Heart left ventricle (tissue), 16 donors: ENCODE measurements at regions not wholly inside any gene's neighbourhood (a gene's known extent, or its start where the extent isn't known, plus 50 kb on each side); places are given as distances from the start of the nearest gene placed in this dataset.

ENCODE experiments used
- ATAC-seq, 4 donors: fragments of 200-7000 bp; cut with Tn5 transposase; one replicate each; pipeline ENCODE4 v1.9.1; 2020 to 2022; ENCODE audit warnings: moderate library complexity in 4 of 4, mild to moderate bottlenecking in 3 of 4, moderate number of reproducible peaks in 1 of 4
- DNase-seq, 5 donors: peaks; one replicate each; pipeline ENCODE4 v3.0.0-alpha.2; 2020
- H3K27ac ChIP-seq, 12 donors: fragments of 200-600 bp; sonication (generic) in 4 of 12; one replicate each; pipeline versions ENCODE4 v1.5.0 to v1.8.0; 2016 to 2022; ENCODE audit warnings: mild to moderate bottlenecking in 2 of 12
- H3K27me3 ChIP-seq, 9 donors: fragments of 200-600 bp; sonication (generic) in 2 of 9; one replicate each; pipeline versions ENCODE4 v1.5.1 to v1.8.0; 2016 to 2022; ENCODE audit warnings: mild to moderate bottlenecking in 3 of 9
- H3K36me3 ChIP-seq, 9 donors: fragments of 200-600 bp; sonication (generic) in 2 of 9; one replicate each; pipeline versions ENCODE4 v1.5.0 to v1.8.0; 2018 to 2022; ENCODE audit warnings: mild to moderate bottlenecking in 2 of 9
- H3K4me1 ChIP-seq, 12 donors: fragments of 200-600 bp; sonication (generic) in 4 of 12; one replicate each; pipeline versions ENCODE4 v1.5.0 to v1.8.0; 2016 to 2022; ENCODE audit warnings: mild to moderate bottlenecking in 3 of 12
- H3K4me3 ChIP-seq, 12 donors: fragments of 200-600 bp; sonication (generic) in 4 of 12; one replicate each; pipeline versions ENCODE4 v1.5.0 to v1.8.0; 2017 to 2022; ENCODE audit warnings: mild to moderate bottlenecking in 9 of 12, moderate library complexity in 4 of 12
- H3K9me3 ChIP-seq, 12 donors: fragments of 200-600 bp; sonication (generic) in 4 of 12; one replicate each; pipeline versions ENCODE4 v1.5.0 to v1.8.0; 2016 to 2022; ENCODE audit warnings: mild to moderate bottlenecking in 1 of 12
- POLR2A ChIP-seq, 2 donors: fragments of 450-650 bp; IDR thresholded peaks; one replicate each; pipeline ENCODE4 v1.6.1; 2017; ENCODE audit warnings: antibody characterized with exemption in 2 of 2, mild to moderate bottlenecking in 2 of 2, moderate library complexity in 2 of 2
- WGBS, 4 donors: extraction: QIAGEN DNeasy Blood & Tissue Kit in 2 of 4; methylation state at CpG; one replicate each; pipeline versions ENCODE4 v1.1.5 to v1.1.7; 2013 to 2018; 5-methylcytosine and 5-hydroxymethylcytosine counted together
- intact Hi-C, 10 donors: fragments of 100-400 bp; cut with DNase I; formaldehyde crosslinking; loops; one replicate each; pipeline versions ENCODE4 v1.11.1 to v1.14.2; 2022
- TF ChIP-seq, protein P1 (sequence below), 12 donors: fragments of 200-600 bp; sonication (generic) in 4 of 12; IDR thresholded peaks; one replicate each; pipeline versions ENCODE4 v1.5.0 to v1.8.0; 2018 to 2022; ENCODE audit warnings: antibody characterized with exemption in 12 of 12, mild to moderate bottlenecking in 5 of 12
- donor health status: ischemic (EF 13 %, LVEDD 7.1; RV severe dilation, severe dysfunction).
- donor health status: healthy with polysubstance abuse.
- donor health status: DM: no; HTN: yes; CAD: no.
- donor health status: DM: no; HTN: no; CAD: no.
- donor health status: ischemic (EF 25% LVEDD 6.9; RV normal size, moderate dysfunction).
- donor health status: ischemic (EF 25% LVEDD 5.7; RV mildly dilated, moderate dysfunction).
- donor health status: healthy.
- donor health status: DM: yes; HTN: yes; CAD: no.
- donor health status: ischemic (EF 35%, LVEDD 5.7; RV mildly dilated, moderate dysfunction).
- donor health status: nonischemic (EF 11% LVEDD 7.7; RV severe dilation, severe dysfunction).
- donor health status: DM: yes; HTN: yes; CAD: no.
- donor health status: PGD.
- donor health status: ischemic (EF 29% LVEDD 5.4; RV normal size, mild dysfunction).
- donor health status: nonischemic (EF 23%, LVEDD 6.1; RV moderate dilation, normal function).

DNA sequence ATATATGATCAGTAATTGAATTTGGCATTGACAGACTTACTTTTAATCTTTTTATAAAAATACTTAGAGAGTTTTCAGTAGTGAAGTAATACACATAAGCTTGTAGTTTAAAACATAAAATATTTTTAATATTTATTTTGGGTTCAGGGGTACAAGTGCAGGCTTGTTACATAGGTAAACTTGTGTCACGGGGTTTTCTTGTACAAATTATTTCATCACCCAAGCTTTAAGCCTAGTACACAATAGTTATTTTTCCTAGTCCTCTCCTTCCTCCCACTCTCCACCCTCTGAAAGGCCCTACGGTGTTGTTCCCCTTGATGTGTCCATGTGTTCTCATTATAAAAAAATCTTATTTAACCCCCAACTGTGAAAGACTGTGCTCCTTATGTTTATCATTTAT, 1397.8 kb upstream of the RAG2 start:
- DNase-seq, result no peak
- H3K9me3 ChIP-seq, result peaks cover 0 to 6% (median 0%) of the 10 kb centered on the region in 12 donors
- WGBS, 4 donors, result 67 to 73% (median 69%) methylated on average over 2 of the region's 2 CpGs
- no peak overlapping the region for H3K4me3 ChIP-seq
- TF ChIP-seq, protein P1, sequence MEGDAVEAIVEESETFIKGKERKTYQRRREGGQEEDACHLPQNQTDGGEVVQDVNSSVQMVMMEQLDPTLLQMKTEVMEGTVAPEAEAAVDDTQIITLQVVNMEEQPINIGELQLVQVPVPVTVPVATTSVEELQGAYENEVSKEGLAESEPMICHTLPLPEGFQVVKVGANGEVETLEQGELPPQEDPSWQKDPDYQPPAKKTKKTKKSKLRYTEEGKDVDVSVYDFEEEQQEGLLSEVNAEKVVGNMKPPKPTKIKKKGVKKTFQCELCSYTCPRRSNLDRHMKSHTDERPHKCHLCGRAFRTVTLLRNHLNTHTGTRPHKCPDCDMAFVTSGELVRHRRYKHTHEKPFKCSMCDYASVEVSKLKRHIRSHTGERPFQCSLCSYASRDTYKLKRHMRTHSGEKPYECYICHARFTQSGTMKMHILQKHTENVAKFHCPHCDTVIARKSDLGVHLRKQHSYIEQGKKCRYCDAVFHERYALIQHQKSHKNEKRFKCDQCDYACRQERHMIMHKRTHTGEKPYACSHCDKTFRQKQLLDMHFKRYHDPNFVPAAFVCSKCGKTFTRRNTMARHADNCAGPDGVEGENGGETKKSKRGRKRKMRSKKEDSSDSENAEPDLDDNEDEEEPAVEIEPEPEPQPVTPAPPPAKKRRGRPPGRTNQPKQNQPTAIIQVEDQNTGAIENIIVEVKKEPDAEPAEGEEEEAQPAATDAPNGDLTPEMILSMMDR (IDR thresholded peaks at IDR 0.05), result no peak
- TF ChIP-seq POLR2A (IDR thresholded peaks at IDR 0.05), result no peak
- H3K4me1 ChIP-seq, result no peaks in the 10 kb centered on the region
- H3K27ac ChIP-seq, result no peak overlapping the region
- H3K36me3 ChIP-seq, result no peaks in the 10 kb centered on the region
- intact Hi-C loops, result no loop called here
- no peak for ATAC-seq
- no peaks in the 10 kb centered on the region for H3K27me3 ChIP-seq

- Histone ChIP-seq H3K4me3 (no peak overlapping the region), H3K9me3 (peaks cover 0 to under 1% (median 0%) of the 10 kb centered on the region in 12 donors), H3K36me3 (no peaks in the 10 kb centered on the region), H3K4me1 (peaks cover 0 to 18% (median 0%) of the 10 kb centered on the region in 12 donors), H3K27me3 (no peaks in the 10 kb centered on the region), H3K27ac (peak overlapping the region in 3 of 12 donors; percentile 10 to 52 (median 47))
- peak; percentile 66 to 91 (median 85) for ATAC-seq
- TF ChIP-seq POLR2A (IDR thresholded peaks at IDR 0.05), result no peak
- TF ChIP-seq, protein P1 (IDR thresholded peaks at IDR 0.05), result no peak
- intact Hi-C loops, result no loop called here
- WGBS, 4 donors, result 12 to 17% (median 13%) methylated on average over 3 of the region's 3 CpGs
- DNase-seq, result peak in 1 of 5 donors; percentile 10
Measured at GRCh38 chr11:37988031-37988430, 1390.0 kb upstream of the RAG2 start.

GRCh38 chr11:37984991-37985390, 1387.0 kb upstream of the RAG2 start:
- H3K4me3 ChIP-seq, result no peak overlapping the region
- TF ChIP-seq, protein P1 (IDR thresholded peaks at IDR 0.05), result no peak
- H3K27me3 ChIP-seq, result no peaks in the 10 kb centered on the region
- H3K4me1 ChIP-seq, result peaks cover 0 to 18% (median 0%) of the 10 kb centered on the region in 12 donors
- no peaks in the 10 kb centered on the region for H3K36me3 ChIP-seq
- no peaks in the 10 kb centered on the region for H3K9me3 ChIP-seq
- no peak for ATAC-seq
- intact Hi-C loops, result no loop called here
- H3K27ac ChIP-seq, result no peak overlapping the region
- 63 to 77% (median 72%) methylated on average over 1 of the region's 1 CpG for WGBS, 4 donors
- DNase-seq, result no peak

GRCh38 chr11:37978647-37979046, 1380.6 kb upstream of the RAG2 start:
- no peaks in the 10 kb centered on the region for H3K36me3 ChIP-seq
- peaks cover 0 to 7% (median 0%) of the 10 kb centered on the region in 12 donors for H3K4me1 ChIP-seq
- 15 to 35% (median 23%) methylated on average over 1 of the region's 1 CpG for WGBS, 4 donors
- DNase-seq (no peak), ATAC-seq (no peak)
- intact Hi-C loops, result no loop called here
- no peaks in the 10 kb centered on the region for H3K27me3 ChIP-seq
- TF ChIP-seq, protein P1 (IDR thresholded peaks at IDR 0.05), result no peak
- TF ChIP-seq POLR2A (IDR thresholded peaks at IDR 0.05), result no peak
- no peak overlapping the region for H3K27ac ChIP-seq
- H3K9me3 ChIP-seq, result no peaks in the 10 kb centered on the region
- H3K4me3 ChIP-seq, result no peak overlapping the region
